GM21447 (cell line): ENCODE measurements at regions not wholly inside any gene's neighbourhood (a gene's known extent, or its start where the extent isn't known, plus 50 kb on each side); places are given as distances from the start of the nearest gene placed in this dataset.
"Not testable (repeated sequence)": the region's sequence is repeated elsewhere in the genome, so short reads cannot be mapped to it uniquely, and the experiment has no call there.

Source experiments
- ATAC-seq: cut with Tn5 transposase; IDR thresholded peaks from one replicate; pipeline ENCODE4 v1.9.1; 2021; ENCODE audit not compliant: unreplicated experiment

DNA sequence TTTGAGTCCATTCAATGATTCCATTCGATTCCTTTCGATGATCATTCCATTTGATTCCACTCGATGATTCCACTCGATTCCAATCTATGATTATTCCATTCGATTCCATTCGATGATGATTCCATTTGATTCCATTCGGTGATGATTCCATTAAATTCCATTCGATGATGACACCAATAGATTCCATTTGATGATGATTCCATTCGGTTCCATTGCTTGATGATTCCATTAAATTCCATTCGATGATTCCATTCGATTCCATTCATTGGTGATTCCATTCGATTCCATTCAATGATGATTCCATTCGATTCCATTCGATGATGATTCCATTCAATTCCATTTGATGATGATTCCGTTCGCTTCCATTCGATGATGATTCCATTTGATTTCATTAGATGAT is 1104.1 kb downstream of the RPIA start:
- not testable (repeated sequence) for ATAC-seq

DNA sequence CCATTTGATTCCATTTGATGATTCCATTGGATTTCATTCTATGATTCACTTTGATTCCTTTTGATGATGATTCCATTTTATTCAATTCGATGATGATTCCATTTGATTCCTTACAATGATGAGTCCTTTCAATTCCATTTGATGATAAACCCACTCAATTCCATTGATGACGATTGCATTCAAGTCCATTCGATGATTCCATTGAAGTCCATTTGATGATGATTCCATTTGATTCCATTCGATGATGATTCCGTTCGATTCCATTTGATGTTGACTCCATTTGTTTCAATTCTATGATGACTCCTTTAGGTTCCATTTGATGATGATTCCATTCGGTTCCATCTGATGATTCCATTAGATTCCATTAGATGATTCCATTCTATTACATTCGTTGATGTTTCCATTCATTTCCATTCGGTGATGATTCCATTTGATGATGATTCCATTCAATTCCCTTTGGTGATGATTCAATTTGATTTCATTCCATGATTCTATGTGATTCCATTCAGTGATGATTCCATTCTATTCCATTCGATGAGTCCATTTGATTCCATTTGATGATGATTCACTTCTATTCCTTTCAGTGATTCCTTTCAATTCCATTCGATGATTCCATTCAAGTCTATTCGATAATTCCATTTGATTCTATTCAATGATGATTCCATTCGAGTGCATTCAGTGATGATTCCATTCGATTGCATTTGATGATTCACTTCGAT is 1106.0 kb downstream of the RPIA start:
- ATAC-seq = no peak

DNA sequence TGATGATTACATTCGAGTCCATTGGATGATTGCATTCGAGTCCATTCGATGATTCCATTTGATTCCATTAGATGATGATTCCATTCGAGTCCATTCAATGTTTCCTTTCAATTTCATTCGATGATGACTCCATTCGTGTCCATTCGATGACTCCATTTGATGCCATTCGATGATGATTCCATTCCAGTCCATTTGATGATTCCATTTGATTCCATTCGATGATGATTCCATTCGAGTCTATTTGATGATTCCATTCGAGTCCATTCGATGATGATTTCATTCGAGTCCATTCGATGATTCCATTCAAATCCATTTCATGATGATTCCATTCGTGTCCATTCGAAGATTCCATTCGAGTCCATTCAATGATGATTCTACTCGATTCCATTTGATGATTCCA is 1109.7 kb downstream of the RPIA start:
- ATAC-seq = not testable (repeated sequence)

DNA sequence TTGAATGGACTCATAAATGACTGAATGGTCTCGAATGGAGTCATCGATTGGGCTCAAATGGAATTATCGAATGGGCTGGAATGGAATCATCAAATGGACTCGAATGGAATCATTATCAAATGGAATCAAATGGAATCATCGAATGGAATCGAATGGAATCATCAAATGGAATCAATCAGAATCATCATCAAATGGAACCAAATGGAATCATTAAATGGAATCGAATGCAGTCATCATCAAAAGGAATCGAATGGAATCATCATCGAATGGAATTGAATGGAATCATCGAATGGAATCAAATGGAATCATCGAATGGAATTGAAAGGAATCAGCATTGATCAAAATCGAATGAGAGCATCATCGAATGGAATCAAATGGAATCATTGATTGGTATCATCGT is 1114.9 kb downstream of the RPIA start:
- ATAC-seq = not testable (repeated sequence)

DNA sequence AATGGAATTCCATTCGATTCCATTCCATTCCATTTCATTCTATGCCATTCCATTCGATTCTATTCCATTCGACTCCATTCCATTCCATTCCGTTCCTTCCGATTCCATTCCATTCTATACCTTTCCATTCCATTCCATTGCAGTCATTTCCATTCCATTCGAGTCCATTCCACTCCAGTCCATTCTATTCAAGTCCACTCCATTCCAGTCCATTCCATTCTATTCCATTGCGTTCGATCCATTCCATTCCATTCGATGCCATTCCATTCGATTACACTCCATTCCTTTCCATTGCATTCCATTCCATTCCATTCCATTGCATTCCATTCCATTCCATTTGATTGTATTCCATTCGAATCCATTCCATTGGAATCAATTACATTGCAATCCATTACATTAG is 1119.8 kb downstream of the RPIA start:
- ATAC-seq = no peak

DNA sequence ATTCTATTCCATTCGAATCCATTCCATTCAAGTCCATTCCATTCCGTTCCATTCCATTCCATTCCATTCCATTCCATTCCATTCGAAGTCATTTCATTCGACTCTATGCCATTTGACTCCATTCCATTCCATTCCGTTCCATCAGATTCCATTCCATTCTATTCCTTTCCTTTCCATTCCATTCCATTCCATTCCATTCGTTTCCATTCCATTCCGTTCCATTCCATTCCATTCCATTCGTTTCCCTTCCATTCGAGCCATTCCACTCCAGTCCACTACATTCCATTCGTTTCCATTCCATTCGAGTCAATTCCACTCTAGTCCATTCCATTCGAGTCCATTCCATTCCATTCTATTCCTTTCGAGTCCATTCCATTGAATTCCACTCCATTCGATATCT is 1120.4 kb downstream of the RPIA start:
- ATAC-seq = not testable (repeated sequence)

DNA sequence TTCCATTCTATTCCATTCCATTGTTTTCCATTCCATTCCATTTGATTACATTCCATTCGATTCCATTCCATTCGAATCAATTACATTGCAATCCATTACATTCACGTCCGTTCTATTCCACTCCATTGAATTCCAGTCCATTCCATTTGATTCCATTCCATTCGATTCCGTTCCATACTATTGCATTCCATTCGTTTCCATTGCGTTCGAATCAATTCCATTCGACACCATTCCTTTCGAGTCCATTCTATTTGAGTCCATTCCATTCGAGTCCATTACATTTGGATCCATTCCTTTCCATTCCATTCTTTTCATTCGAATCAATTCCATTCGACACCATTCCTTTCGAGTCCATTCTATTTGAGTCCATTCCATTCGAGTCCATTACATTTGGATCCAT is 1122.9 kb downstream of the RPIA start:
- ATAC-seq = not testable (repeated sequence)

DNA sequence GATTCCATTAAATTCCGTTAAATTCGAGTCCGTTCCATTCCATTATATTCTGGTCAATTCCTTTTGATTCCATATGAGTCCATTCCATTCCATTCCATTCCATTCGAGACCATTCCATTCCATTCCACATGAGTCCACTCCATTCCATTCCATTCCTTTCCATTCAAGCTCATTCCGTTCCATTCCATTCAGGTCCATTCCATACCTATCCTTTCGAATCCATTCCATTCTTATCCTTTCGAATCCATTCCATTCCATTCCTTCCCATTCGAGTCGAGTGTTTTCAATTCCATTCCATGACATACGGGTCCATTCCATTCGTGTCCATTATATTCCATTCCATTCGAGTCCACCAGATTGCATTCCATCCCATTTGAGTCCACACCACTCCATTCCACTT is 1127.4 kb downstream of the RPIA start:
- ATAC-seq = no peak

DNA sequence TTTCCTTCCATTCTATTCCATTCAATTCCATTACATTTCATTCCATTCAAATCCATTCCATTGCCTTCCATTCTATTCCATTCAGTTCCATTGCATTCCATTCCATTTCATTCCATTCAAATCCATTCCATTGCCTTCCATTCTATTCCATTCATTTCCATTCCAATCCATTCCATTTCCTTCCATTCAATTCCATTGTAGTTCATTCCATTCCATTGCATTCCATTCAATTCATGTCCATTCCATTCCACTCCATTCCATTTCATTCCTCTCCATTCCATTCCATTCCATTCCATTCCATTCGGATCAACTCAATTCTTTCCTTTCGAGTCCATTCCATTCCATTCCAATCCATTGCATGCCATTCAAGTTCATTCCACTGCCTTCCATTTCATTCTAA is 1128.3 kb downstream of the RPIA start:
- no peak for ATAC-seq

DNA sequence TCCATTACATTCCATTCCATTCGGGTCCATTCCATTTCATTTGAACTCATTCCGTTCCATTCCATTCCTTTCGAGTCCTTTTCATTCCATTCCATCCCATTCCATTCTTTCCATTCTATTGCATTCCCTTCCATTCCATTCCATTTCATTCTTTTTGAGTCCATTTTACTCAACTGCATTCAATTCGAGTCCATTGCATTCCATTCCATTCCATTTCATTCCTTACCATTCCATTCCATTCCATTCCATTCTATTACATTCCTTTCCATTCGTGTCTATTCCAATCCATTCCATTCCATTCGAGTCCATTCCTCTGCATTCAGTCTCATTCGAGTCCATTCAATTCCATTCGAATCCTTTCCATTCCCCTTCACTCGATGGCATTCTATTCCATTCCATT is 1128.8 kb downstream of the RPIA start:
- no peak for ATAC-seq

DNA sequence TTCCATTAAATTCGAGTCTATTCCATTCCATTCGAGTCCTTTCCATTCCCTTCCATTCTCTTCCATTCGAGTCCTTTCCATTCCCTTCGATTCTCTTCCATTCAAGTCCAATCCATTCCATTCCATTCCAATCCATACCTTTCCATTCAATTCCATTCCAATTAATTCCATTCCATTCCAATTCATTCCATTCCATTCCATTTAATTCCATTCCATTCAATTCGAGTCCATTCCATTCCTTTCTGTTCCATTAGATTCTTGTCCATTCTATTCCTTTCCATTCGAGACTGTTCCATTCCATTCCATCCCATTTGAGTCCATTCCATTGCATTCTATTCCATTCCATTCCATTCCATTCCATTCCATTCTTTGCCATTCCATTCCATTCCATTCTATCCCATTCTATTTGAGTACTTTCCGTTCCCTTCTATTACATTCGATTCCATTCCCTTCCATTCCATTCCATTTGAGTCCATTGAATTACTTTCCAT is 1130.0 kb downstream of the RPIA start:
- ATAC-seq = no peak

DNA sequence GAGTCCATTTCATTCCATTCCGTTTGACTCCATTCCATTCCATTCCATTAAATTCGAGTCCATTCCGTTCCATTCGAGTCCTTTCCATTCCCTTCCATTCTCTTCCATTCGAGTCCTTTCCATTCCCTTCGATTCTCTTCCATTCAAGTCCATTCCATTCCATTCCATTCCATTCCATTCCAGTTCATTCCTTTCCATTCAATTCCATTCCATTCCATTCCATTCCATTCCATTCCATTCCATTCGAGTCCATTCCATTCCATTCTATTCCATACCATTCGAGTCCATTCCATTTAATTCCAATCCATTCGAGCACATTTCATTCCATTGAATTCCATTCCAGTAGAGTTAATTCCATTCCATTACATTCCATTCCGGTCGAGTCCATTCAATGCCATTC is 1130.9 kb downstream of the RPIA start:
- ATAC-seq = not testable (repeated sequence)

DNA sequence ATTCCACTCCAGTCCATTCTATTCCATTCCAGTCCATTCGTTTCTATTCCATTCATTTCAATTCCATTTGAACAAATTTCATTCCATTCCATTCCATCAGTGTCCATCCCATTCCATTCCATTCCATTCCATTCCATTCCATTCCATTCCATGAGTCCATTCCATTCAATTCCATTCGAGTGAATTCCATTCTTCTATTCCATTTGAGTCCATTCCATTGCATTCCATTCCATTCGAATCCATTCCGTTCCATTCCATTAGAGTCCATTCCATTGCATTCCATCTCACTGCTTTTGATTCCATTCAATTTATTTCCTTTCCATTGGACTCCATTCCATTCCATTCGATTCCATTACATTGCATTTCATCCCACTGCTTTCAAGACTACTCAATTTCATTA is 1132.1 kb downstream of the RPIA start:
- no peak for ATAC-seq

DNA sequence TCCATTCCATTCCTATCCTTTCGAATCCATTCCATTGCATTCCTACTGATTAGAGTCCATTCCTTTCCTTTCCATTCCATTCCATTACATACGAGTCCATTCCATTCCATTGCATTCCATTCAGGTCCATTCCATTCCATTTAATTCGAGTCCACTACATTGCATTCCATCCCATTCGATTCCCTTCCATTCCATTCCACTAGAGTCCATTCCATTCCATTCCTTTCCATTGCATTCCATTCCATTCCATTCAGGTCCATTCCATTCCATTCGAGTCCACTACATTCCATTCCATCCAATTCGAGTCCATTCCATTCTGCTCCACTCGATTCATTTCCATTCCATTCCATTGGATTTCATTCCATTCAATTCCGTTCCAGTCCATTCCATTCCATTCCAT is 1133.6 kb downstream of the RPIA start:
- no peak for ATAC-seq

DNA sequence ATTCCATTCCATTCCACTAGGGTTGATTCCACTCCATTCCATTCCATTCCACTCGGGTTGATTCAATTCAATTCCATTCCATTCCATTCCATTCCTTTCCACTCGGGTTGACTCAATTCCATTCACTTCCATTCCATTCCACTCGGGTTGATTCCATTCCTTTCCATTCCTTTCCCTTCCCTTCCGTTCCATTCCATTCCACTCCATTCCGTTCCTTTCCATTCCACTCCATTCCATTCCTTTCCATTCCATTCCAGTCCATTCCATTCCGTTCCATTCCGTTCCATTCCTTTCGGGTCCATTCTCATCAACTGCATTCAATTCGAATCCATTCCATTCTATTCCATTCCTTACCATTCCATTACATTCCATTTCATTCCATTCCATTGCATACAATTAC is 1135.3 kb downstream of the RPIA start:
- ATAC-seq = not testable (repeated sequence)

DNA sequence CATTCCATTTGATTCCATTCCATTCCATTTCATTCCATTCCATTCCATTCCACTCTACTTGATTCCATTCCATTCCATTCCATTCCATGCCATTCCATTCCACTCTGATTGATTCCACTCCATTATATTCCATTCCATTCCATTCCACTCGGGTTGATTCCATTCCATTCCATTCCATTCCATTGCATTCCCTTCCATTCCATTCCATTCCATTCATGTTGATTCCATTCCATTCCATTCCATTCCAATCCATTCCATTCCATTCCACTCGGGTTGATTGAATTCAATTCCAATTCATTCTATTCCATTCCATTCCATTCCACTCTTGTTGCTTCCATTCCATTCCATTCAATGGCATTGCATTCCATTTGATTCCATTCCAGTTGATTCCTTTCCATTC is 1136.4 kb downstream of the RPIA start:
- ATAC-seq = not testable (repeated sequence)

DNA sequence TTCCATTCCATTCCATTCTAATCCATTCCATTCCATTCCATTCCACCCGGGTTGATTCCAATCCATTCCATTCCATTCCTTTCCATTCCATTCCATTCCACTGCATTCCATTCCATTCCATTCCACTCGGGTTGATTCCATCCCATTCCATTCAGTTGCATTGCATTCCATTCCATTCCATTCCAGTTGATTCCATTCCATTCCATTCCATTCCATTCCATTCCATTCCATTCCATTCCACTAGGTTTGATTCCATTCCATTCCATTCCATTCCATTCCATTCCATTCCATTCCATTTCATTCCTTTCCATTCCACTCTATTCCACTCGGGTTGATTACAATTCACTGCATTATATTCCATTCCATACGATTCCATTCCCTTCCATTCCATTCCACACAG is 1136.9 kb downstream of the RPIA start:
- ATAC-seq = not testable (repeated sequence)

DNA sequence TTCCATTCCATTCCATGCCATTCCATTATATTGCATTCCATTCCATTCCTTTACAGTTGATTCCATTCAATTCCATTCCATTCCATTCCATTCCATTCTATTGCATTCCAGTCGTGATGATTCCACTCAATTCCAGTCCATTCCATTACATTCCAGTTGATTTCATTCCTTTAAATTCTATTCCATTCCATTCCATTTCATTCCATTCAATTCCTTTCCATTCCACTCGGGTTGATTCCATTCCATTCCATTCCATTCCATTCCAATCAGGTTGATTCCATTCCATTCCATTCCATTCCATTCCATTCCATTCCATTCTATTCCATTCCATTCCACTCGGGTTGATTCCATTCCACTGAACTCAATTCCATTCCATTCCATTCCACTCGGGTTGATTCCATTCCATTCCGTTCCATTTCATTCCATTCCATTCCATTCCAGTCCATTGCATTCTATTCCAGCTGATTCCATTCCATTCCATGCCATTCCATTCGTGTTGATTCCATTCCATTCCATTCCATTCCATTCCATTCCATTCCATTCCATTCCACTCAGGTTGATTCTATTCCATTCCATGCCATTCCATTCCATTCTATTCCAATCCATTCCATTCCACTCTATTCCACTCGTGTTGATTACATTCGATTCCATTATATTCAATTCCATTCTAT is 1137.6 kb downstream of the RPIA start:
- not testable (repeated sequence) for ATAC-seq

DNA sequence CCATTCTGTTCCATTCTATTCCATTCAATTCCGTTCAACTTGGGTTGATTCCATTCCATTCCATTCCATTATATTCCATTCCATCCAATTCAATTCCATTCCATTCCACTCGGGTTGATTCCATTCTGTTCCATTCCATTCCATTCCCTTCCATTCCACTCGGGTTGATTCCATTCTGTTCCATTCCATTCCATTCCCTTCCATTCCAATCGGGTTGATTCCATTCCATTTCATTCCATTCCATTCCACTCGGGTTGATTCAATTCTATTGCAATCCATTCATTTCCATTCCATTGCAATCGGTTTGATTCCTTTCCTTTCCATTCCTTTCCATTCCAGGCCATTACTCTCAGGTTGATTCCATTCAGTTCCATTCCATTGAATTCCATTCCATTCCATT is 1138.4 kb downstream of the RPIA start:
- no peak for ATAC-seq

DNA sequence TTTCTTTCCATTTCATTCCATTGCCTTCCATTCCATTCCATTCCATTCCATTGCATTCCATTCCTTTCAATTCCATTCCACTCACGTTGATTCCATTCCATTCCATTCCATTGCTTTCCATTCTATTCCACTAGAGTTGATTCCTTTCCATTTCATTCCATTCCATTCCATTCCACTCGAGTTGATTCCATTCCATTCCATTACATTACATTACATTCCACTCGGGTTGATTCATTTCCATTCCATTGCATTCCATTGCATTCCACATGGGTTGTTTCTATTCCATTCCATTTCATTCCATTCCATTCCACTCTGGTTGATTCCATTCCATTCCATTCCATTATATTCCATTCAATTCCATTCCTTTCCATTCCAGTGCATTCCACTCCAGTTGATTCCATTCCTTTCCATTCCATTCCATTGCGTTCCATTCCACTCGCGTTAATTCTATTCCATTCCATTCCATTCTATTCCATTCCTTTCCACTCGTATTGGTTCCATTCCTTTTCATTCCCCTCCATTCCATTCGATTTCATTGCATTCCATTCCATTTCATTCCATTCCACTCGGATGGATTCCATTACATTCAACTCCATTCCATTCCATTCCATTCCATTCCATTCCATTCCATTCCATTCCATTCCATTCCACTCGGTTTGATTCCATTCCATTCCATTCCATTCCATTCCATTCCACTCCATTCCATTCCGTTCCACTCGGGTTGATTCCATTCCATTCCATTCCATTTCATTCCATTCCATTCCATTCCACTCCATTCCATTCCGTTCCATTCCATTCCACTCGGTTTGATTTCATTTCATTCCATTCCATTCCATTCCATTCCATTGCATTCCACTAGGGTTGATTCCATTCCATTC is 1139.1 kb downstream of the RPIA start:
- ATAC-seq = peak; percentile 45

DNA sequence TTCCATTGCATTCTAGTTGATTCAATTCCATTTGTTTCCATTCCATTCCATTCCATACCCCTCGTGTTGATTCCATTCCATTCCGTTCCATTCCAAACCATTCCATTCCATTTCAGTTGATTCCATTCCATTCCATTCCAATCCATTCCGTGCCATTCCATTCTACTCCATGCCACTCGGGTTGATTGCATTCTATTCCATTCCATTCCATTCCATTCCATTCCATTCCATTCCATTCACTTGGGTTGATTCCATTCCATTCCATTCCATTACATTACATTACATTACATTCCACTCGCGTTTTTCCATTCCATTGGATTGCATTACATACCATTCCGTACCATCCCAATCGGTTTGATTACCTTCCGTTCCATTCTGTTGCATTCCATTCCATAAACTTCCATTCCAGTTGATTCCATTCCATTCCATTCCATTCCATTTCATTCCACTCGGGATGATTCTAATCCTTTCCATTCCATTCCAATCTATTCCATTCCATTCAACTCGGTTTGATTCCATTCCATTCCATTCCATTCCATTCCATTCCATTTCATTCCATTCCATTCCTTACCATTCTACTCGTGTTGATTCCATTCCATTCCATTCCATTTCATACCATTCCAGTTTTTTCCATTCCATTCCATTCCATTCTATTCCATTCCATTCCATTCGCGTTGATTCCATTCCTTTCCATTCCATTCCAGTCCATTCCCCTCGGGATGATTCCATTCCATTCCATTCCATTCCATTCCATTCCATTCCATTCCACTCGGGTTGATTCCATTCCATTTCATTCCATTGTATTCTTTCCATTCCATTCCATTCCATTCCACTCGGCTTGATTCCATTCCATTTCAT is 1140.4 kb downstream of the RPIA start:
- ATAC-seq = no peak
